Right lobe of liver (tissue), 4 donors: ENCODE measurements at regions not wholly inside any gene's neighbourhood (a gene's known extent, or its start where the extent isn't known, plus 50 kb on each side); places are given as distances from the start of the nearest gene placed in this dataset.

Source experiments
- CTCF ChIP-seq, 4 donors: fragments of 200-600 bp in 3 of 4; fragments of 450-650 bp in 1 of 4; IDR thresholded peaks; one replicate each; pipeline versions ENCODE4 v1.5.1 to v1.8.0; 2016 to 2022; ENCODE audit warnings: antibody characterized with exemption in 4 of 4, mild to moderate bottlenecking in 2 of 4
- POLR2A ChIP-seq: fragments of 450-650 bp; IDR thresholded peaks from one replicate; pipeline ENCODE4 v1.6.1; 2017; ENCODE audit warnings: antibody characterized with exemption, mild to moderate bottlenecking
- donor health status: DM: no; HTN: no; CAD: no.
- donor health status: DM: no; HTN: no; CAD: no.
- donor health status: DM: no; HTN: yes; CAD: no.

- TF ChIP-seq CTCF (IDR thresholded peaks at IDR 0.05) (no peak), POLR2A (no peak)
Measured at GRCh38 chr3:94794563-94794962, 731.7 kb downstream of the NSUN3 start.
